Keratinocyte (primary cell): ENCODE measurements at regions not wholly inside any gene's neighbourhood (a gene's known extent, or its start where the extent isn't known, plus 50 kb on each side); places are given as distances from the start of the nearest gene placed in this dataset.

Experiments
- DNase-seq: peaks from one replicate; pipeline ENCODE4 v3.0.0-alpha.2; 2011; ENCODE audit warnings: low read depth, missing footprints, low spot score
- FAIRE-seq: peaks from 2 replicates; lab custom pipeline; 2011; peaks lifted over from hg19 to GRCh38; lab: Jason Lieb, UNC
- H2AFZ ChIP-seq: 2 replicates; pipeline ENCODE4 v1.6.0; 2012; ENCODE audit warnings: low read length, control low read depth, inconsistent platforms; ENCODE audit not compliant: control insufficient read depth
- H3K27ac ChIP-seq: 2 replicates; pipeline ENCODE4 v1.5.1; 2011; ENCODE audit warnings: low read length; ENCODE audit not compliant: control insufficient read depth, insufficient read depth
- H3K27me3 ChIP-seq: 3 replicates; pipeline ENCODE4 v1.6.0; 2011; ENCODE audit warnings: low read length; ENCODE audit not compliant: control insufficient read depth, insufficient read depth; ENCODE audit errors: extremely low read depth
- H3K36me3 ChIP-seq, 2 experiments: 2 replicates in 1 of 2; 3 replicates in 1 of 2; pipeline ENCODE4 v1.5.1; 2011; ENCODE audit warnings: low read length in 2 of 2, mild to moderate bottlenecking in 1 of 2; ENCODE audit not compliant: control insufficient read depth in 2 of 2, insufficient read depth in 2 of 2; ENCODE audit errors: extremely low read depth in 1 of 2
- H3K4me1 ChIP-seq: 3 replicates; pipeline ENCODE4 v1.5.1; 2011; ENCODE audit warnings: low read length; ENCODE audit not compliant: control insufficient read depth, insufficient read depth; ENCODE audit errors: extremely low read depth
- H3K4me2 ChIP-seq: 3 replicates; pipeline ENCODE4 v1.6.0; 2011; ENCODE audit warnings: low read depth, low read length; ENCODE audit not compliant: control insufficient read depth, insufficient read depth; ENCODE audit errors: extremely low read depth
- H3K4me3 ChIP-seq, 3 experiments: fragments of 200-600 bp in 1 of 3; sonication (generic) in 1 of 3; 2 replicates in 2 of 3; 3 replicates in 1 of 3; pipeline ENCODE4 v1.5.1; 2011 to 2016; ENCODE audit warnings: low read length in 3 of 3, mild to moderate bottlenecking in 3 of 3, control low read depth in 2 of 3, inconsistent platforms in 1 of 3, low read depth in 1 of 3, mixed read lengths in 1 of 3, mixed run types in 1 of 3, moderate library complexity in 1 of 3; ENCODE audit not compliant: control insufficient read depth in 2 of 3, insufficient read depth in 2 of 3; ENCODE audit errors: extremely low read depth in 1 of 3
- H3K79me2 ChIP-seq: 2 replicates; pipeline ENCODE4 v1.6.0; 2012; ENCODE audit warnings: low read length; ENCODE audit not compliant: control insufficient read depth, insufficient read depth
- H3K9ac ChIP-seq: 3 replicates; pipeline ENCODE4 v1.6.0; 2011; ENCODE audit warnings: low read length; ENCODE audit not compliant: control insufficient read depth, insufficient read depth; ENCODE audit errors: extremely low read depth
- H3K9me1 ChIP-seq: 3 replicates; pipeline ENCODE4 v1.6.0; 2011; ENCODE audit warnings: low read length; ENCODE audit not compliant: control insufficient read depth, insufficient read depth; ENCODE audit errors: extremely low read depth
- H3K9me3 ChIP-seq: 2 replicates; pipeline ENCODE4 v1.5.1; 2012; ENCODE audit warnings: low read depth, low read length; ENCODE audit not compliant: control insufficient read depth
- H4K20me1 ChIP-seq: 3 replicates; pipeline ENCODE4 v1.6.0; 2011; ENCODE audit warnings: low read length; ENCODE audit not compliant: control insufficient read depth, insufficient read depth; ENCODE audit errors: extremely low read depth
- EZH2 ChIP-seq: IDR thresholded peaks from one replicate; pipeline ENCODE4 v1.6.1; 2012; ENCODE audit warnings: inconsistent platforms, mild to moderate bottlenecking, low read length, moderate library complexity
- dilution Hi-C: fragments of 300-500 bp; cut with MboI; formaldehyde crosslinking; loops from one replicate; pipeline ENCODE4 v1.7.0; 2020; ENCODE audit warnings: low sequenced_read_pairs; ENCODE audit not compliant: extremely low pct_ligation_motif_present
- TF ChIP-seq, protein P1 (sequence below), 3 experiments: IDR thresholded peaks in 1 of 3; conservative IDR thresholded peaks in 1 of 3; optimal IDR thresholded peaks in 1 of 3; 2 replicates in 2 of 3; 3 replicates in 1 of 3; pipeline versions ENCODE3 to v1.5.1; 2011; ENCODE audit warnings: low read length in 3 of 3, mild to moderate bottlenecking in 3 of 3, moderate library complexity in 2 of 3, control low read depth in 1 of 3, inconsistent platforms in 1 of 3; ENCODE audit not compliant: insufficient read depth in 2 of 3; ENCODE audit errors: extremely low read depth in 1 of 3

GRCh38 chr6:81484251-81484650 is 268.2 kb downstream of the TENT5A start:
- Histone ChIP-seq H3K27me3 (no peaks in the 10 kb centered on the region), H3K9me3 (no peaks in the 10 kb centered on the region), H3K36me3 (no peaks in the 10 kb centered on the region), H3K4me1 (no peaks in the 10 kb centered on the region), H3K79me2 (no peaks in the 10 kb centered on the region), H3K9ac (no peak overlapping the region), H2AFZ (no peak overlapping the region), H4K20me1 (no peaks in the 10 kb centered on the region), H3K4me3 (no peak overlapping the region), H3K27ac (no peak overlapping the region), H3K9me1 (no peaks in the 10 kb centered on the region), H3K4me2 (no peak overlapping the region)
- dilution Hi-C loops: no loop called here
- no peak for DNase-seq
- FAIRE-seq: no peak
- TF ChIP-seq EZH2: no peak
- TF ChIP-seq, protein P1, sequence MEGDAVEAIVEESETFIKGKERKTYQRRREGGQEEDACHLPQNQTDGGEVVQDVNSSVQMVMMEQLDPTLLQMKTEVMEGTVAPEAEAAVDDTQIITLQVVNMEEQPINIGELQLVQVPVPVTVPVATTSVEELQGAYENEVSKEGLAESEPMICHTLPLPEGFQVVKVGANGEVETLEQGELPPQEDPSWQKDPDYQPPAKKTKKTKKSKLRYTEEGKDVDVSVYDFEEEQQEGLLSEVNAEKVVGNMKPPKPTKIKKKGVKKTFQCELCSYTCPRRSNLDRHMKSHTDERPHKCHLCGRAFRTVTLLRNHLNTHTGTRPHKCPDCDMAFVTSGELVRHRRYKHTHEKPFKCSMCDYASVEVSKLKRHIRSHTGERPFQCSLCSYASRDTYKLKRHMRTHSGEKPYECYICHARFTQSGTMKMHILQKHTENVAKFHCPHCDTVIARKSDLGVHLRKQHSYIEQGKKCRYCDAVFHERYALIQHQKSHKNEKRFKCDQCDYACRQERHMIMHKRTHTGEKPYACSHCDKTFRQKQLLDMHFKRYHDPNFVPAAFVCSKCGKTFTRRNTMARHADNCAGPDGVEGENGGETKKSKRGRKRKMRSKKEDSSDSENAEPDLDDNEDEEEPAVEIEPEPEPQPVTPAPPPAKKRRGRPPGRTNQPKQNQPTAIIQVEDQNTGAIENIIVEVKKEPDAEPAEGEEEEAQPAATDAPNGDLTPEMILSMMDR (optimal IDR thresholded peaks at IDR 0.05 in 1 of 3, IDR thresholded peaks at IDR 0.05 in 1 of 3, conservative IDR thresholded peaks at IDR 0.05 in 1 of 3; ENCODE audit: extremely low read depth in 1 of 3, insufficient read depth in 2 of 3, low read length in 3 of 3): no peak

DNA sequence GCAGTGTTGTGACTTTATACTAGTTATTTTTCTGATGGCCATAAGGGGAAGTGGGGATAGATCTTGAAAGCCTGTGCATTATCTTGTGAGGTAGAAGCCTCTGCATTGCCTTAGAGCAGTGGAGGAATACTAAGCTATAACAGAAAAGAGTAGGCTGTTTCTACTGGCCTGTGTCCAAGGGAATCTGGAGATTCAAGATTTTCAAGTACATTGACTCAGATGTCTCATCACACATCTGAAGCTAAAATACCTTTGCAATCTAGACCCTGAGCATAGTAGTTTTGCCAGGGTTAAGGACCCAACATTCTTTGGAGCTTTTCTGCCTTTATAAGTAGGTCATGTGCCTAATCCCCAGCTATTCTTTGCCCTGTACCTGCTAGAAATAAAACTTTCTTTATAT is 272.3 kb downstream of the TENT5A start:
- TF ChIP-seq EZH2: no peak
- TF ChIP-seq, protein P1 (optimal IDR thresholded peaks at IDR 0.05 in 1 of 3, IDR thresholded peaks at IDR 0.05 in 1 of 3, conservative IDR thresholded peaks at IDR 0.05 in 1 of 3; ENCODE audit: extremely low read depth in 1 of 3, insufficient read depth in 2 of 3, low read length in 3 of 3): no peak
- Histone ChIP-seq H2AFZ (no peak overlapping the region), H3K27me3 (no peaks in the 10 kb centered on the region), H3K9ac (no peak overlapping the region), H3K4me3 (no peak overlapping the region), H3K79me2 (no peaks in the 10 kb centered on the region), H3K9me1 (no peaks in the 10 kb centered on the region), H4K20me1 (no peaks in the 10 kb centered on the region), H3K36me3 (no peaks in the 10 kb centered on the region), H3K4me2 (no peak overlapping the region), H3K4me1 (no peaks in the 10 kb centered on the region), H3K27ac (no peak overlapping the region), H3K9me3 (no peaks in the 10 kb centered on the region)
- FAIRE-seq (no peak), DNase-seq (no peak)
- dilution Hi-C loops: no loop called here
